Activated T-cell treated with anti-CD3 and anti-CD28 coated beads, Interleukin-2, amount 50 U/mL, for 24 hours (primary cell): ENCODE measurements at regions not wholly inside any gene's neighbourhood (a gene's known extent, or its start where the extent isn't known, plus 50 kb on each side); places are given as distances from the start of the nearest gene placed in this dataset.
A peak's percentile ranks its signal among the peaks of the same experiment; 100 is the strongest.
"Not testable (repeated sequence)": the region's sequence is repeated elsewhere in the genome, so short reads cannot be mapped to it uniquely, and the experiment has no call there.

Source experiments
- DNase-seq: peaks from one replicate; pipeline ENCODE4 v3.0.0-alpha.2; 2020
- H3K27ac Mint-ChIP-seq: 2 replicates; pipeline ENCODE4 v1.8.0; 2020; ENCODE audit warnings: mild to moderate bottlenecking, mixed read lengths
- H3K27me3 Mint-ChIP-seq: 2 replicates; pipeline ENCODE4 v1.8.0; 2020; ENCODE audit warnings: mixed read lengths
- H3K36me3 Mint-ChIP-seq: 2 replicates; pipeline ENCODE4 v1.8.0; 2020; ENCODE audit warnings: low read depth, mixed read lengths
- H3K4me1 Mint-ChIP-seq: 2 replicates; pipeline ENCODE4 v1.8.0; 2020; ENCODE audit warnings: low read depth, mixed read lengths
- H3K4me3 Mint-ChIP-seq: 2 replicates; pipeline ENCODE4 v1.8.0; 2020; ENCODE audit warnings: mild to moderate bottlenecking, moderate library complexity, mixed read lengths
- H3K9me3 Mint-ChIP-seq: 2 replicates; pipeline ENCODE4 v1.8.0; 2020; ENCODE audit warnings: mixed read lengths

- H3K4me3 Mint-ChIP-seq, H3K27ac Mint-ChIP-seq, H3K27me3 Mint-ChIP-seq, DNase-seq, H3K36me3 Mint-ChIP-seq, H3K9me3 Mint-ChIP-seq, H3K4me1 Mint-ChIP-seq: not testable (repeated sequence)
Observed at GRCh38 chr14:106344065-106344614, 817.8 kb downstream of the TMEM121 start.

- not testable (repeated sequence) for DNase-seq, H3K9me3 Mint-ChIP-seq, H3K27ac Mint-ChIP-seq, H3K27me3 Mint-ChIP-seq, H3K4me1 Mint-ChIP-seq, H3K36me3 Mint-ChIP-seq, H3K4me3 Mint-ChIP-seq
Observed at GRCh38 chr14:106344791-106345479, 818.6 kb downstream of the TMEM121 start.

- DNase-seq = no peak
- Mint-ChIP-seq H3K27ac (no peak overlapping the region), H3K4me1 (peaks cover 4% of the 10 kb centered on the region), H3K9me3 (no peaks in the 10 kb centered on the region), H3K27me3 (no peaks in the 10 kb centered on the region), H3K36me3 (no peaks in the 10 kb centered on the region), H3K4me3 (no peak overlapping the region)
Observed at GRCh38 chr14:106346084-106346483, 819.7 kb downstream of the TMEM121 start.

GRCh38 chr14:106346534-106347290 lies 820.3 kb downstream of the TMEM121 start:
- H3K27me3 Mint-ChIP-seq = no peaks in the 10 kb centered on the region

GRCh38 chr14:106347291-106347778 lies 821.0 kb downstream of the TMEM121 start:
- no peaks in the 10 kb centered on the region for H3K27me3 Mint-ChIP-seq
- no peaks in the 10 kb centered on the region for H3K9me3 Mint-ChIP-seq
- no peak for DNase-seq
- H3K4me1 Mint-ChIP-seq = peaks cover 4% of the 10 kb centered on the region
- H3K27ac Mint-ChIP-seq = no peak overlapping the region
- H3K4me3 Mint-ChIP-seq = no peak overlapping the region
- H3K36me3 Mint-ChIP-seq = no peaks in the 10 kb centered on the region

More at GRCh38 chr14:106346534-106347290, 820.3 kb downstream of the TMEM121 start:
- Mint-ChIP-seq H3K9me3 (no peaks in the 10 kb centered on the region), H3K36me3 (no peaks in the 10 kb centered on the region), H3K4me3 (no peak overlapping the region), H3K4me1 (peaks cover 4% of the 10 kb centered on the region), H3K27ac (no peak overlapping the region)
- no peak for DNase-seq

GRCh38 chr14:106347890-106348755 lies 821.7 kb downstream of the TMEM121 start:
- Mint-ChIP-seq H3K27ac (no peak overlapping the region), H3K36me3 (no peaks in the 10 kb centered on the region), H3K4me3 (no peak overlapping the region), H3K4me1 (peaks cover 4% of the 10 kb centered on the region), H3K27me3 (no peaks in the 10 kb centered on the region), H3K9me3 (no peaks in the 10 kb centered on the region)
- no peak for DNase-seq

- DNase-seq = peak; percentile 97
- H3K4me3 Mint-ChIP-seq, H3K27me3 Mint-ChIP-seq, H3K27ac Mint-ChIP-seq, H3K36me3 Mint-ChIP-seq, H3K9me3 Mint-ChIP-seq, H3K4me1 Mint-ChIP-seq: not testable (repeated sequence)
Observed at GRCh38 chr14:106348873-106349540, 822.6 kb downstream of the TMEM121 start.

GRCh38 chr14:106349678-106350457 lies 823.5 kb downstream of the TMEM121 start:
- not testable (repeated sequence) for DNase-seq, H3K4me1 Mint-ChIP-seq, H3K4me3 Mint-ChIP-seq, H3K27ac Mint-ChIP-seq, H3K9me3 Mint-ChIP-seq, H3K36me3 Mint-ChIP-seq, H3K27me3 Mint-ChIP-seq

GRCh38 chr14:106355007-106355791 lies 828.8 kb downstream of the TMEM121 start:
- H3K36me3 Mint-ChIP-seq, H3K4me1 Mint-ChIP-seq, H3K4me3 Mint-ChIP-seq, DNase-seq, H3K9me3 Mint-ChIP-seq, H3K27ac Mint-ChIP-seq: not testable (repeated sequence)
- peaks cover 29% of the 10 kb centered on the region for H3K27me3 Mint-ChIP-seq

- H3K9me3 Mint-ChIP-seq, DNase-seq, H3K4me1 Mint-ChIP-seq, H3K36me3 Mint-ChIP-seq, H3K4me3 Mint-ChIP-seq, H3K27ac Mint-ChIP-seq: not testable (repeated sequence)
- peaks cover 29% of the 10 kb centered on the region for H3K27me3 Mint-ChIP-seq
Observed at GRCh38 chr14:106355881-106356642, 829.7 kb downstream of the TMEM121 start.

- H3K36me3 Mint-ChIP-seq, DNase-seq, H3K9me3 Mint-ChIP-seq, H3K4me1 Mint-ChIP-seq, H3K4me3 Mint-ChIP-seq, H3K27ac Mint-ChIP-seq: not testable (repeated sequence)
- H3K27me3 Mint-ChIP-seq = peaks cover 32% of the 10 kb centered on the region
Observed at GRCh38 chr14:106356643-106356930, 830.2 kb downstream of the TMEM121 start.

- H3K4me1 Mint-ChIP-seq, H3K27ac Mint-ChIP-seq, H3K9me3 Mint-ChIP-seq, H3K4me3 Mint-ChIP-seq, H3K36me3 Mint-ChIP-seq: not testable (repeated sequence)
- peak; percentile 73 for DNase-seq
- H3K27me3 Mint-ChIP-seq = peaks cover 31% of the 10 kb centered on the region
Observed at GRCh38 chr14:106359157-106359887, 832.9 kb downstream of the TMEM121 start.
